Skeletal muscle satellite cell (primary cell): ENCODE measurements at regions not wholly inside any gene's neighbourhood (a gene's known extent, or its start where the extent isn't known, plus 50 kb on each side); places are given as distances from the start of the nearest gene placed in this dataset.

Experiments
- H3K27me3 ChIP-seq: 2 replicates; pipeline ENCODE4 v1.7.0; 2013; ENCODE audit warnings: low read length; ENCODE audit not compliant: control insufficient read depth, insufficient read depth
- H3K36me3 ChIP-seq: 2 replicates; pipeline ENCODE4 v1.7.0; 2013; ENCODE audit warnings: mild to moderate bottlenecking, control low read depth, low read length; ENCODE audit not compliant: insufficient read depth
- H3K4me1 ChIP-seq: 2 replicates; pipeline ENCODE4 v1.7.0; 2013; ENCODE audit warnings: low read length; ENCODE audit not compliant: control insufficient read depth, insufficient read depth
- H3K4me2 ChIP-seq: 2 replicates; pipeline ENCODE4 v1.7.0; 2013; ENCODE audit warnings: mild to moderate bottlenecking, low read length
- H3K4me3 ChIP-seq: 2 replicates; pipeline ENCODE4 v1.7.0; 2013; ENCODE audit warnings: low read length
- H3K9ac ChIP-seq: 2 replicates; pipeline ENCODE4 v1.7.0; 2013; ENCODE audit warnings: mild to moderate bottlenecking, low read depth, low read length, moderate library complexity
- H3K9me3 ChIP-seq: replicated peaks from 2 replicates; pipeline ENCODE4 v1.7.0; 2013; ENCODE audit warnings: mild to moderate bottlenecking, control low read depth, low read length

DNA sequence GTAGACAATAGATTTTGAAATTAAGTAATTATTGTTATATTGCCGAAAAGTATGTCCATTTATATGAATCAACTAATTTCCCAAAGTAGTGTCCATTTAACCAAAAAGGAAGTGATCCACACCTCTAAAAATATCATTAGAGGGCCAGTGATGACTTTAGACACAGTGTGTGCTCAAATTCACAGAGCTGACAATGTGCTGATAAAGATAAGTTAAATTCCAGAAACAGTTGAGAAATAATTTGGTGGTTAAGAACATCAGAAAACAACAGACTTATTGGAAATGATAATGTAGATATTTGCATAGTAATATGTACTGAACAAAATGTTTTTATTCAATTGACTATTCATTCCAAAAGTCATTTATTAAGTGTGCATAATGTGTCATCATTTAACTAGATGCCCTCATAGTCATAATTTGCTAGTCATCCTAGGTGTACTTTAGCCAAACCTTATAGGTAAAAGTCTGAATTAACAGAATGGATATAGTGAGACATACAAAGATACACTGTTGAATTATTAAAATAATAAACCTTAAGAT lies 230.2 kb upstream of the ADAMTS9 start:
- Histone ChIP-seq H3K9me3 (no peaks in the 10 kb centered on the region), H3K4me2 (no peak overlapping the region), H3K27me3 (no peaks in the 10 kb centered on the region), H3K36me3 (no peaks in the 10 kb centered on the region), H3K4me1 (peaks cover 6% of the 10 kb centered on the region), H3K9ac (no peak overlapping the region), H3K4me3 (no peak overlapping the region)

DNA sequence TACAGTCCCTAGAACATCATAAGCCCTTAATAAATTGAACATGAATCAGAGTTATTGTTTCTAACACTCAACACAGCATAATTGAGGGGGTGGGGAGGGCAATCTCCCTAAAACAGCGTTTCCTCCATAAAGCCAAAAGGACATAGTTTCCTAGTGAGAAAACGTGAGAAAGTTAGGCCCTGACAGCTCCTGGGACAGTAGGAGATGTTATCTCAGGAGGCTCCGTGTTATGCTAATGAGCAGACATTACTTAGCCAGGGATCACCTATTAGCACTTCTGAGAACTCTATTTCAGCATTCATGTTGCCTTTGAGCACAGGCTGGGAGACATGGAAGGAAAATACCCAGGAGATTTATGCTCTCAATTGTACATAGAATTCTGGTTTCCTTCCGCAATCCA lies 229.1 kb upstream of the ADAMTS9 start:
- H3K4me2 ChIP-seq, result no peak overlapping the region
- H3K27me3 ChIP-seq, result no peaks in the 10 kb centered on the region
- peaks cover 6% of the 10 kb centered on the region for H3K4me1 ChIP-seq
- no peak overlapping the region for H3K4me3 ChIP-seq
- no peaks in the 10 kb centered on the region for H3K9me3 ChIP-seq
- no peak overlapping the region for H3K9ac ChIP-seq
- H3K36me3 ChIP-seq, result no peaks in the 10 kb centered on the region

GRCh38 chr3:64916192-64916798 lies 228.5 kb upstream of the ADAMTS9 start:
- H3K36me3 ChIP-seq, result no peaks in the 10 kb centered on the region
- H3K4me3 ChIP-seq, result no peak overlapping the region
- peak overlapping the region; percentile 15 for H3K4me2 ChIP-seq
- H3K27me3 ChIP-seq, result no peaks in the 10 kb centered on the region
- H3K9me3 ChIP-seq, result no peaks in the 10 kb centered on the region
- peaks cover 6% of the 10 kb centered on the region for H3K4me1 ChIP-seq
- H3K9ac ChIP-seq, result no peak overlapping the region

DNA sequence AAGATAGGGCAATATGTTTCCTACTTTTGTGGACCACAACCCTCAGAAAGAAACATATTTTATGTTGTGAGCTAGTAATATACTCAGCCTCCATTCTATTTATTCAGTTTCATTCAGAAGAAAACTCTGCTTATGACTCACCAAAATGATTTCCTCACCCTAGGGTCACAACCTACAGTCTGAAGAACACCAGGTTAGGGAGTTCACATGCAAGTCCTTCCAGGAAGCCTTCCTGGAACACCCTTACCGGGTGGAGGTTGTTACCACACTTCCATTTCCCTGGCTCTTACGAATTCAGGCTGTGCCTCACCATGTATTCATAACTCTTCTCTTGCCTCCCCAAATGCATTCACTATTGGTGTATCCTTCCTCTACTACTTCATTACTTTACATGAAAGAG lies 228.0 kb upstream of the ADAMTS9 start:
- Histone ChIP-seq H3K4me3 (no peak overlapping the region), H3K4me1 (peaks cover 6% of the 10 kb centered on the region), H3K9ac (no peak overlapping the region), H3K9me3 (no peaks in the 10 kb centered on the region), H3K36me3 (no peaks in the 10 kb centered on the region), H3K4me2 (peak overlapping the region; percentile 15), H3K27me3 (no peaks in the 10 kb centered on the region)

- Histone ChIP-seq H3K4me1 (peaks cover 6% of the 10 kb centered on the region), H3K9ac (no peak overlapping the region), H3K27me3 (no peaks in the 10 kb centered on the region), H3K4me2 (no peak overlapping the region), H3K36me3 (no peaks in the 10 kb centered on the region), H3K4me3 (no peak overlapping the region), H3K9me3 (no peaks in the 10 kb centered on the region)
Measured at GRCh38 chr3:64913515-64913914, 225.7 kb upstream of the ADAMTS9 start.

GRCh38 chr3:64911138-64911537 lies 223.3 kb upstream of the ADAMTS9 start:
- Histone ChIP-seq H3K4me2 (no peak overlapping the region), H3K36me3 (no peaks in the 10 kb centered on the region), H3K4me3 (no peak overlapping the region), H3K9me3 (no peaks in the 10 kb centered on the region), H3K9ac (no peak overlapping the region), H3K27me3 (no peaks in the 10 kb centered on the region), H3K4me1 (peaks cover 6% of the 10 kb centered on the region)

- Histone ChIP-seq H3K4me3 (no peak overlapping the region), H3K4me1 (no peaks in the 10 kb centered on the region), H3K27me3 (no peaks in the 10 kb centered on the region), H3K9me3 (no peaks in the 10 kb centered on the region), H3K36me3 (no peaks in the 10 kb centered on the region), H3K4me2 (no peak overlapping the region), H3K9ac (no peak overlapping the region)
Measured at GRCh38 chr3:64909757-64910467, 222.1 kb upstream of the ADAMTS9 start.

DNA sequence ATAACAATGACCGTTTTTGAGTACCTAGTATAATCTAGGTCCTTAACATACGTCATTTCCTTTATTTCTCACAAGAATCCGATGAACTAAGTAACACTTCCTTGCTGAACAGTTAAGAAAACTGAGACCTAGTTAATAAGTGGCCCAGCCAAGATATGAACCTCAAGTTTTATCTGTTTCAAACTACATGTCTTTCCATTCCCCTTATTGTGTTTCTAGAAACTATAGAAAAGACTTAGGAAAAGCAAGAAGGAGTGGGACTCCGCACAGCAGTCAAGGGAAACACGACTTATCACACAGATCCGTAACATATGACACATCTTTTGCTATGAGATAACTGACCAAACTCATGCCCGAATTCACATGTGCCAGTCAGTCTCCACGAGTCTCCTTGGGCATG lies 221.2 kb upstream of the ADAMTS9 start:
- Histone ChIP-seq H3K27me3 (no peaks in the 10 kb centered on the region), H3K36me3 (no peaks in the 10 kb centered on the region), H3K4me1 (no peaks in the 10 kb centered on the region), H3K9ac (no peak overlapping the region), H3K9me3 (no peaks in the 10 kb centered on the region), H3K4me2 (no peak overlapping the region), H3K4me3 (no peak overlapping the region)

DNA sequence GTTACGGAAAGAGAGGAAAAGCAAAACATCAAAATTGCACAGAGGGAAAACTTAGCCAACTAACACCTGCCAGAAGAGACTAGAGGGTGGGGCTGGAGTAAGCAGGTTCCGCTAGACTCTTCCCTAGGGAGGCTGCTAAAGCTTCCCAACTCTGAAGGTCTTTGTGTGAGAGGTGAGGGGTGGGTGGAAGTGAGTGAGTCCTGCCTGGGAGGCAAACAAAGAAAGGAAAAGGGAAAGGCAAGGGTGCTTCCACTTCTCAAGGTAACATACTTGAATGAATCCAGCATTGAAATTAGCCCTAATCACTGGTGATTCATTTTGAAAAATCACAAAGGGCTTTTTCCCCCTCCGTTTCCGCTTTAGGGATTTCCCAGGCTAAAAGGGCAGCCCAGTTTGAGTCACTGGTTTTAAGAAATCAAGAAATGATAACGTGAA lies 220.5 kb upstream of the ADAMTS9 start:
- no peak overlapping the region for H3K4me2 ChIP-seq
- H3K9ac ChIP-seq, result no peak overlapping the region
- no peaks in the 10 kb centered on the region for H3K4me1 ChIP-seq
- no peaks in the 10 kb centered on the region for H3K27me3 ChIP-seq
- no peak overlapping the region for H3K4me3 ChIP-seq
- no peaks in the 10 kb centered on the region for H3K9me3 ChIP-seq
- H3K36me3 ChIP-seq, result no peaks in the 10 kb centered on the region

GRCh38 chr3:64905906-64906410 lies 218.2 kb upstream of the ADAMTS9 start:
- Histone ChIP-seq H3K9ac (no peak overlapping the region), H3K27me3 (no peaks in the 10 kb centered on the region), H3K4me3 (no peak overlapping the region), H3K4me2 (no peak overlapping the region), H3K36me3 (no peaks in the 10 kb centered on the region), H3K9me3 (no peaks in the 10 kb centered on the region), H3K4me1 (no peaks in the 10 kb centered on the region)

GRCh38 chr3:64903006-64903405 lies 215.2 kb upstream of the ADAMTS9 start:
- Histone ChIP-seq H3K27me3 (no peaks in the 10 kb centered on the region), H3K4me2 (no peak overlapping the region), H3K9ac (no peak overlapping the region), H3K4me3 (no peak overlapping the region), H3K36me3 (no peaks in the 10 kb centered on the region), H3K9me3 (no peaks in the 10 kb centered on the region), H3K4me1 (no peaks in the 10 kb centered on the region)
